ENCODE measurements at regions not wholly inside any gene's neighbourhood (a gene's known extent, or its start where the extent isn't known, plus 50 kb on each side); places are given as distances from the start of the nearest gene placed in this dataset.

GRCh38 chr20:39170896-39171463 is 208.8 kb downstream of the DHX35 start:
- Mint-ChIP-seq H3K4me3 (ENCODE audit: low read depth) (no peak overlapping the region), H3K4me1 (ENCODE audit: low read depth) (peaks cover 1% of the 10 kb centered on the region), H3K27me3 (peaks cover 10% of the 10 kb centered on the region), H3K36me3 (ENCODE audit: insufficient read depth) (no peaks in the 10 kb centered on the region), H3K9me3 (ENCODE audit: low read depth) (no peaks in the 10 kb centered on the region), H3K27ac (no peak overlapping the region)
- DNase-seq (ENCODE audit: low spot score, unreplicated experiment) = no peak
- no peak for TF ChIP-seq CTCF (IDR thresholded peaks at IDR 0.05; ENCODE audit: unreplicated experiment)

GRCh38 chr20:39165099-39165498 is 203.0 kb downstream of the DHX35 start:
- DNase-seq (ENCODE audit: low spot score, unreplicated experiment) = no peak
- Mint-ChIP-seq H3K4me1 (ENCODE audit: low read depth) (no peaks in the 10 kb centered on the region), H3K36me3 (ENCODE audit: insufficient read depth) (no peaks in the 10 kb centered on the region), H3K27ac (no peak overlapping the region), H3K9me3 (ENCODE audit: low read depth) (no peaks in the 10 kb centered on the region), H3K4me3 (ENCODE audit: low read depth) (no peak overlapping the region), H3K27me3 (peaks cover 12% of the 10 kb centered on the region)
- no peak for TF ChIP-seq CTCF (IDR thresholded peaks at IDR 0.05; ENCODE audit: unreplicated experiment)

- H3K4me3 Mint-ChIP-seq (ENCODE audit: low read depth) = no peak overlapping the region
- no peaks in the 10 kb centered on the region for H3K36me3 Mint-ChIP-seq (ENCODE audit: insufficient read depth)
- H3K4me1 Mint-ChIP-seq (ENCODE audit: low read depth) = no peaks in the 10 kb centered on the region
- H3K9me3 Mint-ChIP-seq (ENCODE audit: low read depth) = no peaks in the 10 kb centered on the region
- no peak for TF ChIP-seq CTCF (IDR thresholded peaks at IDR 0.05; ENCODE audit: unreplicated experiment)
- no peak for DNase-seq (ENCODE audit: low spot score, unreplicated experiment)
- peaks cover 15% of the 10 kb centered on the region for H3K27me3 Mint-ChIP-seq
- H3K27ac Mint-ChIP-seq = no peak overlapping the region
Measured at GRCh38 chr20:39164642-39165041, 202.5 kb downstream of the DHX35 start.

GRCh38 chr20:39163993-39164392 is 201.8 kb downstream of the DHX35 start:
- TF ChIP-seq CTCF (IDR thresholded peaks at IDR 0.05; ENCODE audit: unreplicated experiment) = no peak
- no peaks in the 10 kb centered on the region for H3K4me1 Mint-ChIP-seq (ENCODE audit: low read depth)
- H3K36me3 Mint-ChIP-seq (ENCODE audit: insufficient read depth) = no peaks in the 10 kb centered on the region
- no peak for DNase-seq (ENCODE audit: low spot score, unreplicated experiment)
- peaks cover 13% of the 10 kb centered on the region for H3K27me3 Mint-ChIP-seq
- H3K9me3 Mint-ChIP-seq (ENCODE audit: low read depth) = no peaks in the 10 kb centered on the region
- H3K27ac Mint-ChIP-seq = no peak overlapping the region
- H3K4me3 Mint-ChIP-seq (ENCODE audit: low read depth) = no peak overlapping the region

- peaks cover 12% of the 10 kb centered on the region for H3K27me3 Mint-ChIP-seq
Measured at GRCh38 chr20:39161900-39162299, 199.8 kb downstream of the DHX35 start.

More at GRCh38 chr20:39161900-39162299, 199.8 kb downstream of the DHX35 start:
- Mint-ChIP-seq H3K9me3 (ENCODE audit: low read depth) (no peaks in the 10 kb centered on the region), H3K36me3 (ENCODE audit: insufficient read depth) (no peaks in the 10 kb centered on the region), H3K4me3 (ENCODE audit: low read depth) (no peak overlapping the region), H3K27ac (no peak overlapping the region), H3K4me1 (ENCODE audit: low read depth) (peaks cover 2% of the 10 kb centered on the region)
- no peak for TF ChIP-seq CTCF (IDR thresholded peaks at IDR 0.05; ENCODE audit: unreplicated experiment)
- no peak for DNase-seq (ENCODE audit: low spot score, unreplicated experiment)

Data from progenitor cell of endocrine pancreas (in vitro differentiated cells).